ENCODE measurements at regions not wholly inside any gene's neighbourhood (a gene's known extent, or its start where the extent isn't known, plus 50 kb on each side); places are given as distances from the start of the nearest gene placed in this dataset.

DNA sequence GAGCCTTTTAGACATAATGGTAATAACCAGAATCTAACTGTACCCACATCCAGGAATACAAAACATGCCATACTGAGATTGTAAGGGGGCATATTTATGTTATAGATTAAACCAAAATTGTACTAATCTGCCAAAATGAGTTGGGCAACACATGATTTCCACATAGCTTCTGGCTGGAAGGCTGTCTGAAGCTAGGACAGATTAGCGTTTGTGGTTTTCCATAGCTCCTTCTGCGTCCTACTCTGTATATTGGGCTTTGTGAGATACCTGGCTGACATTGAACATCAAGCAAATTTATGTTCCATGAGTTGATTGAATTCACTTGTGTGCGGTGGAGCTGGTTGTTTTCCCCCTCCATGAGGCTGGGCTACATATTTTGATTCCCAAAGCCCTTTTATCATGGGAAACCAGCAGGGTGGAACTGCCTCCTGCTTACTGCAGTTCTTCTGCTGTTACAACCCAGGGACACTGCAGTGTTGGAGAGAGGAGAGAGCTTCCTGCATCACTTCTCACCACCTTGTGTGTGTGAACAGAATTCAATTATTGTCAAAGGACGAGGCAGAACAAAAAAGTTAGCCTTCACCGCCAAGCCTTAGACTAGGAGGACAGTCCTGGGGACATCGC, 114.9 kb downstream of the C11orf91 start:
- no peak for TF ChIP-seq CTCF (IDR thresholded peaks at IDR 0.05)
- TF ChIP-seq POLR2A (IDR thresholded peaks at IDR 0.05) = no peak

Data from body of pancreas (tissue), 4 donors.